GM23338 (cell line): ENCODE measurements at regions not wholly inside any gene's neighbourhood (a gene's known extent, or its start where the extent isn't known, plus 50 kb on each side); places are given as distances from the start of the nearest gene placed in this dataset.

ENCODE experiments used
- ATAC-seq: fragments of 200-7000 bp; cut with Tn5 transposase; 3 replicates; pipeline ENCODE4 v1.9.1; 2020
- DNase-seq: peaks from one replicate; pipeline ENCODE4 v3.0.0-alpha.2; 2015; ENCODE audit warnings: low spot score
- H2AFZ ChIP-seq: fragments of 200-600 bp; sonication (generic); 2 replicates; pipeline ENCODE4 v1.8.0; 2016; ENCODE audit warnings: antibody characterized with exemption, mild to moderate bottlenecking, moderate library complexity
- H3F3A ChIP-seq: fragments of 200-600 bp; sonication (generic); replicated peaks from 2 replicates; pipeline ENCODE4 v1.8.0; 2017; ENCODE audit warnings: antibody characterized with exemption, mixed run types, low read depth
- H3K27ac ChIP-seq: fragments of 200-600 bp; sonication (generic); 2 replicates; pipeline ENCODE4 v1.6.1; 2016; ENCODE audit warnings: low read depth
- H3K27me3 ChIP-seq: fragments of 200-600 bp; sonication (generic); 2 replicates; pipeline ENCODE4 v1.8.0; 2016; ENCODE audit warnings: mild to moderate bottlenecking, mixed run types, moderate library complexity; ENCODE audit not compliant: insufficient read depth
- H3K36me3 ChIP-seq: fragments of 200-600 bp; sonication (generic); 2 replicates; pipeline ENCODE4 v1.8.0; 2016; ENCODE audit warnings: mild to moderate bottlenecking; ENCODE audit not compliant: insufficient read depth
- H3K4me1 ChIP-seq: fragments of 200-600 bp; sonication (generic); 2 replicates; pipeline ENCODE4 v1.8.0; 2016; ENCODE audit warnings: mild to moderate bottlenecking, moderate library complexity; ENCODE audit not compliant: insufficient read depth
- H3K4me2 ChIP-seq: fragments of 200-600 bp; sonication (generic); 2 replicates; pipeline ENCODE4 v1.7.1; 2017; ENCODE audit warnings: mixed run types
- H3K4me3 ChIP-seq: fragments of 200-600 bp; sonication (generic); 2 replicates; pipeline ENCODE4 v1.6.1; 2016; ENCODE audit warnings: mixed run types
- H3K79me2 ChIP-seq: fragments of 200-600 bp; sonication (generic); replicated peaks from 2 replicates; pipeline ENCODE4 v1.8.0; 2017; ENCODE audit warnings: mild to moderate bottlenecking; ENCODE audit not compliant: insufficient read depth
- H3K9me2 ChIP-seq: fragments of 200-600 bp; sonication (generic); 2 replicates; pipeline ENCODE4 v1.8.0; 2017; ENCODE audit not compliant: insufficient read depth
- H4K20me1 ChIP-seq: fragments of 200-600 bp; sonication (generic); replicated peaks from 2 replicates; pipeline ENCODE4 v1.8.0; 2017; ENCODE audit warnings: mild to moderate bottlenecking; ENCODE audit not compliant: insufficient read depth
- H3K27ac Mint-ChIP-seq: 2 replicates; pipeline ENCODE4 v1.8.0; 2020; ENCODE audit warnings: inconsistent platforms, mild to moderate bottlenecking, moderate library complexity, mixed read lengths
- H3K27me3 Mint-ChIP-seq: 3 replicates; pipeline ENCODE4 v1.8.0; 2022; ENCODE audit warnings: low read depth, mild to moderate bottlenecking, moderate library complexity, mixed read lengths, inconsistent platforms; ENCODE audit not compliant: insufficient read depth, poor library complexity
- H3K36me3 Mint-ChIP-seq: 3 replicates; pipeline ENCODE4 v1.8.0; 2021; ENCODE audit warnings: low read depth, mild to moderate bottlenecking, inconsistent platforms, moderate library complexity, mixed read lengths
- H3K4me1 Mint-ChIP-seq: 3 replicates; pipeline ENCODE4 v1.8.0; 2020; ENCODE audit warnings: mild to moderate bottlenecking, inconsistent platforms, mixed read lengths
- H3K4me3 Mint-ChIP-seq: 3 replicates; pipeline ENCODE4 v1.8.0; 2021; ENCODE audit warnings: moderate library complexity, mild to moderate bottlenecking, inconsistent platforms, mixed read lengths
- H3K9me3 Mint-ChIP-seq: 3 replicates; pipeline ENCODE4 v1.8.0; 2020; ENCODE audit warnings: moderate library complexity, mild to moderate bottlenecking, inconsistent platforms, mixed read lengths
- CREB1 ChIP-seq: fragments of 250-450 bp; sonication (Bioruptor Pico); IDR thresholded peaks from 2 replicates; pipeline ENCODE4 v1.5.0; 2020; ENCODE audit warnings: low read depth, mild to moderate bottlenecking, moderate library complexity
- EZH2 ChIP-seq: fragments of 200-600 bp; sonication (generic); IDR thresholded peaks from one replicate; pipeline ENCODE4 v1.8.0; 2017; ENCODE audit warnings: antibody characterized with exemption, mild to moderate bottlenecking, low read depth; ENCODE audit not compliant: unreplicated experiment
- EZH2phosphoT487 ChIP-seq: fragments of 200-600 bp; sonication (generic); IDR thresholded peaks from one replicate; pipeline ENCODE4 v1.8.1; 2018; ENCODE audit warnings: antibody characterized with exemption; ENCODE audit not compliant: unreplicated experiment
- JUNB ChIP-seq: IDR thresholded peaks from one replicate; pipeline ENCODE4 v1.6.1; 2016; ENCODE audit warnings: antibody characterized with exemption; ENCODE audit not compliant: unreplicated experiment
- NANOG ChIP-seq: IDR thresholded peaks from 2 replicates; pipeline ENCODE4 v1.6.1; 2016; ENCODE audit warnings: antibody characterized with exemption, borderline replicate concordance
- POLR2AphosphoS5 ChIP-seq: IDR thresholded peaks from 2 replicates; pipeline ENCODE4 v1.6.1; 2016; ENCODE audit warnings: antibody characterized with exemption, low read depth
- STAT1 ChIP-seq: IDR thresholded peaks from one replicate; pipeline ENCODE4 v1.6.1; 2016; ENCODE audit warnings: antibody characterized with exemption; ENCODE audit not compliant: unreplicated experiment
- ZNF114 ChIP-seq: fragments of 250-450 bp; sonication (Bioruptor Pico); IDR thresholded peaks from 2 replicates; pipeline ENCODE4 v1.5.0; 2020; ENCODE audit warnings: mild to moderate bottlenecking, moderate library complexity
- ZNF331 ChIP-seq: fragments of 250-450 bp; sonication (Bioruptor Pico); IDR thresholded peaks from 2 replicates; pipeline ENCODE4 v1.5.0; 2020; ENCODE audit warnings: low read depth, mild to moderate bottlenecking, moderate library complexity
- TF ChIP-seq, protein P1 (sequence below): IDR thresholded peaks from one replicate; pipeline ENCODE4 v1.6.1; 2018; ENCODE audit warnings: antibody characterized with exemption; ENCODE audit not compliant: unreplicated experiment
- TF ChIP-seq, protein P2 (sequence below), 2 experiments: fragments of 200-600 bp in 1 of 2; sonication (generic) in 1 of 2; conservative IDR thresholded peaks; 2 replicates each; pipeline versions ENCODE4 v1.5.1 to v1.6.1; 2016 to 2017; ENCODE audit warnings: antibody characterized with exemption in 2 of 2, low read depth in 2 of 2, mild to moderate bottlenecking in 2 of 2, moderate library complexity in 1 of 2
- TF ChIP-seq, protein P3 (sequence below): IDR thresholded peaks from 2 replicates; pipeline ENCODE4 v1.6.1; 2016; ENCODE audit warnings: antibody characterized with exemption
- TF ChIP-seq, protein P4 (sequence below): fragments of 250-450 bp; sonication (Bioruptor Pico); IDR thresholded peaks from 2 replicates; pipeline ENCODE4 v1.5.0; 2020; ENCODE audit warnings: mild to moderate bottlenecking, moderate library complexity

DNA sequence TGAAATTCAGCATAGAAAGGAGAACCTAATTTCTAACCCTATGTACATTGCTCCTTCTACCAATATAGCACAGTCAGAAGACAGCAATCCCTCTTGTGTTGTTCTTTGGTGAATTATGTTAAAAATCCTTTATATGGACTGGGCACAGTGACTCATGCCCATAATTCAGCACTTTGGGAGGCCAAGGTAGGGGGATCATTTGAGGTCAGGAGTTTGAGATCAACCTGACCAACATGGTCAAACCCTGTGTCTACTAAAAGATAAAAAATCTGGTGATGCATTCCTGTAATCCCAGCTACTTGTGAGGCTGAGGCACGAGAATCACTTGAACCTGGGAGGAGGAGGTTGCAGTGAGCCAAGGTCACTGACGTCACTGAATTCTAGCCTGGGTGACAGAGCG lies 195.6 kb downstream of the TMX3 start:
- H2AFZ ChIP-seq, result no peak overlapping the region
- no peak for TF ChIP-seq ZNF114 (CRISPR knock-in tag)
- TF ChIP-seq EZH2phosphoT487, result no peak
- TF ChIP-seq, protein P1, sequence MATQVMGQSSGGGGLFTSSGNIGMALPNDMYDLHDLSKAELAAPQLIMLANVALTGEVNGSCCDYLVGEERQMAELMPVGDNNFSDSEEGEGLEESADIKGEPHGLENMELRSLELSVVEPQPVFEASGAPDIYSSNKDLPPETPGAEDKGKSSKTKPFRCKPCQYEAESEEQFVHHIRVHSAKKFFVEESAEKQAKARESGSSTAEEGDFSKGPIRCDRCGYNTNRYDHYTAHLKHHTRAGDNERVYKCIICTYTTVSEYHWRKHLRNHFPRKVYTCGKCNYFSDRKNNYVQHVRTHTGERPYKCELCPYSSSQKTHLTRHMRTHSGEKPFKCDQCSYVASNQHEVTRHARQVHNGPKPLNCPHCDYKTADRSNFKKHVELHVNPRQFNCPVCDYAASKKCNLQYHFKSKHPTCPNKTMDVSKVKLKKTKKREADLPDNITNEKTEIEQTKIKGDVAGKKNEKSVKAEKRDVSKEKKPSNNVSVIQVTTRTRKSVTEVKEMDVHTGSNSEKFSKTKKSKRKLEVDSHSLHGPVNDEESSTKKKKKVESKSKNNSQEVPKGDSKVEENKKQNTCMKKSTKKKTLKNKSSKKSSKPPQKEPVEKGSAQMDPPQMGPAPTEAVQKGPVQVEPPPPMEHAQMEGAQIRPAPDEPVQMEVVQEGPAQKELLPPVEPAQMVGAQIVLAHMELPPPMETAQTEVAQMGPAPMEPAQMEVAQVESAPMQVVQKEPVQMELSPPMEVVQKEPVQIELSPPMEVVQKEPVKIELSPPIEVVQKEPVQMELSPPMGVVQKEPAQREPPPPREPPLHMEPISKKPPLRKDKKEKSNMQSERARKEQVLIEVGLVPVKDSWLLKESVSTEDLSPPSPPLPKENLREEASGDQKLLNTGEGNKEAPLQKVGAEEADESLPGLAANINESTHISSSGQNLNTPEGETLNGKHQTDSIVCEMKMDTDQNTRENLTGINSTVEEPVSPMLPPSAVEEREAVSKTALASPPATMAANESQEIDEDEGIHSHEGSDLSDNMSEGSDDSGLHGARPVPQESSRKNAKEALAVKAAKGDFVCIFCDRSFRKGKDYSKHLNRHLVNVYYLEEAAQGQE, result no peak
- TF ChIP-seq JUNB, result no peak
- TF ChIP-seq EZH2, result no peak
- no peak for TF ChIP-seq NANOG
- TF ChIP-seq, protein P2, sequence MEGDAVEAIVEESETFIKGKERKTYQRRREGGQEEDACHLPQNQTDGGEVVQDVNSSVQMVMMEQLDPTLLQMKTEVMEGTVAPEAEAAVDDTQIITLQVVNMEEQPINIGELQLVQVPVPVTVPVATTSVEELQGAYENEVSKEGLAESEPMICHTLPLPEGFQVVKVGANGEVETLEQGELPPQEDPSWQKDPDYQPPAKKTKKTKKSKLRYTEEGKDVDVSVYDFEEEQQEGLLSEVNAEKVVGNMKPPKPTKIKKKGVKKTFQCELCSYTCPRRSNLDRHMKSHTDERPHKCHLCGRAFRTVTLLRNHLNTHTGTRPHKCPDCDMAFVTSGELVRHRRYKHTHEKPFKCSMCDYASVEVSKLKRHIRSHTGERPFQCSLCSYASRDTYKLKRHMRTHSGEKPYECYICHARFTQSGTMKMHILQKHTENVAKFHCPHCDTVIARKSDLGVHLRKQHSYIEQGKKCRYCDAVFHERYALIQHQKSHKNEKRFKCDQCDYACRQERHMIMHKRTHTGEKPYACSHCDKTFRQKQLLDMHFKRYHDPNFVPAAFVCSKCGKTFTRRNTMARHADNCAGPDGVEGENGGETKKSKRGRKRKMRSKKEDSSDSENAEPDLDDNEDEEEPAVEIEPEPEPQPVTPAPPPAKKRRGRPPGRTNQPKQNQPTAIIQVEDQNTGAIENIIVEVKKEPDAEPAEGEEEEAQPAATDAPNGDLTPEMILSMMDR (conservative IDR thresholded peaks at IDR 0.05; ENCODE audit: low read depth in 2 of 2), result no peak
- TF ChIP-seq, protein P3, sequence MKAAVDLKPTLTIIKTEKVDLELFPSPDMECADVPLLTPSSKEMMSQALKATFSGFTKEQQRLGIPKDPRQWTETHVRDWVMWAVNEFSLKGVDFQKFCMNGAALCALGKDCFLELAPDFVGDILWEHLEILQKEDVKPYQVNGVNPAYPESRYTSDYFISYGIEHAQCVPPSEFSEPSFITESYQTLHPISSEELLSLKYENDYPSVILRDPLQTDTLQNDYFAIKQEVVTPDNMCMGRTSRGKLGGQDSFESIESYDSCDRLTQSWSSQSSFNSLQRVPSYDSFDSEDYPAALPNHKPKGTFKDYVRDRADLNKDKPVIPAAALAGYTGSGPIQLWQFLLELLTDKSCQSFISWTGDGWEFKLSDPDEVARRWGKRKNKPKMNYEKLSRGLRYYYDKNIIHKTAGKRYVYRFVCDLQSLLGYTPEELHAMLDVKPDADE, result no peak
- TF ChIP-seq, protein P4, sequence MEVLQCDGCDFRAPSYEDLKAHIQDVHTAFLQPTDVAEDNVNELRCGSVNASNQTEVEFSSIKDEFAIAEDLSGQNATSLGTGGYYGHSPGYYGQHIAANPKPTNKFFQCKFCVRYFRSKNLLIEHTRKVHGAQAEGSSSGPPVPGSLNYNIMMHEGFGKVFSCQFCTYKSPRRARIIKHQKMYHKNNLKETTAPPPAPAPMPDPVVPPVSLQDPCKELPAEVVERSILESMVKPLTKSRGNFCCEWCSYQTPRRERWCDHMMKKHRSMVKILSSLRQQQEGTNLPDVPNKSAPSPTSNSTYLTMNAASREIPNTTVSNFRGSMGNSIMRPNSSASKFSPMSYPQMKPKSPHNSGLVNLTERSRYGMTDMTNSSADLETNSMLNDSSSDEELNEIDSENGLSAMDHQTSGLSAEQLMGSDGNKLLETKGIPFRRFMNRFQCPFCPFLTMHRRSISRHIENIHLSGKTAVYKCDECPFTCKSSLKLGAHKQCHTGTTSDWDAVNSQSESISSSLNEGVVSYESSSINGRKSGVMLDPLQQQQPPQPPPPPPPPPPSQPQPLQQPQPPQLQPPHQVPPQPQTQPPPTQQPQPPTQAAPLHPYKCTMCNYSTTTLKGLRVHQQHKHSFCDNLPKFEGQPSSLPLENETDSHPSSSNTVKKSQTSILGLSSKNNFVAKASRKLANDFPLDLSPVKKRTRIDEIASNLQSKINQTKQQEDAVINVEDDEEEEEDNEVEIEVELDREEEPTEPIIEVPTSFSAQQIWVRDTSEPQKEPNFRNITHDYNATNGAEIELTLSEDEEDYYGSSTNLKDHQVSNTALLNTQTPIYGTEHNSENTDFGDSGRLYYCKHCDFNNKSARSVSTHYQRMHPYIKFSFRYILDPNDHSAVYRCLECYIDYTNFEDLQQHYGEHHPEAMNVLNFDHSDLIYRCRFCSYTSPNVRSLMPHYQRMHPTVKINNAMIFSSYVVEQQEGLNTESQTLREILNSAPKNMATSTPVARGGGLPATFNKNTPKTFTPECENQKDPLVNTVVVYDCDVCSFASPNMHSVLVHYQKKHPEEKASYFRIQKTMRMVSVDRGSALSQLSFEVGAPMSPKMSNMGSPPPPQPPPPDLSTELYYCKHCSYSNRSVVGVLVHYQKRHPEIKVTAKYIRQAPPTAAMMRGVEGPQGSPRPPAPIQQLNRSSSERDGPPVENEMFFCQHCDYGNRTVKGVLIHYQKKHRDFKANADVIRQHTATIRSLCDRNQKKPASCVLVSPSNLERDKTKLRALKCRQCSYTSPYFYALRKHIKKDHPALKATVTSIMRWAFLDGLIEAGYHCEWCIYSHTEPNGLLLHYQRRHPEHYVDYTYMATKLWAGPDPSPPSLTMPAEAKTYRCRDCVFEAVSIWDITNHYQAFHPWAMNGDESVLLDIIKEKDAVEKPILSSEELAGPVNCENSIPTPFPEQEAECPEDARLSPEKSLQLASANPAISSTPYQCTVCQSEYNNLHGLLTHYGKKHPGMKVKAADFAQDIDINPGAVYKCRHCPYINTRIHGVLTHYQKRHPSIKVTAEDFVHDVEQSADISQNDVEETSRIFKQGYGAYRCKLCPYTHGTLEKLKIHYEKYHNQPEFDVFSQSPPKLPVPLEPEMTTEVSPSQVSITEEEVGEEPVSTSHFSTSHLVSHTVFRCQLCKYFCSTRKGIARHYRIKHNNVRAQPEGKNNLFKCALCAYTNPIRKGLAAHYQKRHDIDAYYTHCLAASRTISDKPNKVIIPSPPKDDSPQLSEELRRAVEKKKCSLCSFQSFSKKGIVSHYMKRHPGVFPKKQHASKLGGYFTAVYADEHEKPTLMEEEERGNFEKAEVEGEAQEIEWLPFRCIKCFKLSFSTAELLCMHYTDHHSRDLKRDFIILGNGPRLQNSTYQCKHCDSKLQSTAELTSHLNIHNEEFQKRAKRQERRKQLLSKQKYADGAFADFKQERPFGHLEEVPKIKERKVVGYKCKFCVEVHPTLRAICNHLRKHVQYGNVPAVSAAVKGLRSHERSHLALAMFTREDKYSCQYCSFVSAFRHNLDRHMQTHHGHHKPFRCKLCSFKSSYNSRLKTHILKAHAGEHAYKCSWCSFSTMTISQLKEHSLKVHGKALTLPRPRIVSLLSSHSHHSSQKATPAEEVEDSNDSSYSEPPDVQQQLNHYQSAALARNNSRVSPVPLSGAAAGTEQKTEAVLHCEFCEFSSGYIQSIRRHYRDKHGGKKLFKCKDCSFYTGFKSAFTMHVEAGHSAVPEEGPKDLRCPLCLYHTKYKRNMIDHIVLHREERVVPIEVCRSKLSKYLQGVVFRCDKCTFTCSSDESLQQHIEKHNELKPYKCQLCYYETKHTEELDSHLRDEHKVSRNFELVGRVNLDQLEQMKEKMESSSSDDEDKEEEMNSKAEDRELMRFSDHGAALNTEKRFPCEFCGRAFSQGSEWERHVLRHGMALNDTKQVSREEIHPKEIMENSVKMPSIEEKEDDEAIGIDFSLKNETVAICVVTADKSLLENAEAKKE (CRISPR knock-in tag), result no peak
- no peak for TF ChIP-seq CREB1 (CRISPR knock-in tag)
- no peak for TF ChIP-seq ZNF331 (CRISPR knock-in tag)
- no peak for TF ChIP-seq STAT1
- no peak for TF ChIP-seq POLR2AphosphoS5
- Mint-ChIP-seq H3K4me3 (no peak overlapping the region), H3K27ac (no peak overlapping the region), H3K27me3 (peaks cover under 1% of the 10 kb centered on the region), H3K4me1 (peaks cover 15% of the 10 kb centered on the region), H3K36me3 (no peaks in the 10 kb centered on the region), H3K9me3 (no peaks in the 10 kb centered on the region)
- no peaks in the 10 kb centered on the region for H3K79me2 ChIP-seq
- H3K27me3 ChIP-seq, result no peaks in the 10 kb centered on the region
- DNase-seq (no peak), ATAC-seq (no peak)
- H3K4me1 ChIP-seq, result peaks cover 13% of the 10 kb centered on the region
- H3K4me3 ChIP-seq, result no peak overlapping the region
- H3F3A ChIP-seq, result no peaks in the 10 kb centered on the region
- no peaks in the 10 kb centered on the region for H4K20me1 ChIP-seq
- H3K36me3 ChIP-seq, result no peaks in the 10 kb centered on the region
- H3K27ac ChIP-seq, result no peak overlapping the region
- peaks cover 2% of the 10 kb centered on the region; the same call in 1 of the 2 replicates for H3K9me2 ChIP-seq
- no peak overlapping the region for H3K4me2 ChIP-seq
